Gastroesophageal sphincter (tissue), 3 donors: ENCODE measurements at regions not wholly inside any gene's neighbourhood (a gene's known extent, or its start where the extent isn't known, plus 50 kb on each side); places are given as distances from the start of the nearest gene placed in this dataset.

Source experiments
- CTCF ChIP-seq, 4 experiments: fragments of 200-600 bp in 2 of 4; fragments of 450-650 bp in 2 of 4; sonication (generic) in 1 of 4; IDR thresholded peaks; one replicate each; pipeline ENCODE4 v1.5.1; 2017 to 2019; ENCODE audit warnings: antibody characterized with exemption in 4 of 4, mild to moderate bottlenecking in 2 of 4, moderate library complexity in 2 of 4
- EP300 ChIP-seq: sonication (generic); formaldehyde crosslinking; IDR thresholded peaks from one replicate; pipeline ENCODE4 v1.6.1; 2017; ENCODE audit warnings: antibody characterized with exemption, mild to moderate bottlenecking
- POLR2A ChIP-seq, 2 donors: fragments of 450-650 bp; IDR thresholded peaks; one replicate each; pipeline ENCODE4 v1.6.1; 2017; ENCODE audit warnings: antibody characterized with exemption in 2 of 2, mild to moderate bottlenecking in 2 of 2, moderate library complexity in 1 of 2
- POLR2AphosphoS5 ChIP-seq: sonication (generic); formaldehyde crosslinking; IDR thresholded peaks from one replicate; pipeline ENCODE4 v1.6.1; 2017; ENCODE audit warnings: antibody characterized with exemption

- TF ChIP-seq CTCF (IDR thresholded peaks at IDR 0.05), result no peak
- no peak for TF ChIP-seq EP300
- no peak for TF ChIP-seq POLR2A (IDR thresholded peaks at IDR 0.05)
- TF ChIP-seq POLR2AphosphoS5, result no peak
Observed at GRCh38 chr21:35236090-35236489, 187.0 kb upstream of the RUNX1 start.
